LoVo (cell line): ENCODE measurements at regions not wholly inside any gene's neighbourhood (a gene's known extent, or its start where the extent isn't known, plus 50 kb on each side); places are given as distances from the start of the nearest gene placed in this dataset.

Experiments used
- DNase-seq: peaks from one replicate; pipeline ENCODE4 v3.0.0-alpha.2; 2016; ENCODE audit warnings: low spot score

- no peak for DNase-seq
Observed at GRCh38 chr3:181764544-181764943, 52.8 kb downstream of the SOX2 start.

- no peak for DNase-seq
Observed at GRCh38 chr3:181770296-181770695, 58.6 kb downstream of the SOX2 start.

GRCh38 chr3:181771120-181771519, 59.4 kb downstream of the SOX2 start:
- DNase-seq, result no peak

DNA sequence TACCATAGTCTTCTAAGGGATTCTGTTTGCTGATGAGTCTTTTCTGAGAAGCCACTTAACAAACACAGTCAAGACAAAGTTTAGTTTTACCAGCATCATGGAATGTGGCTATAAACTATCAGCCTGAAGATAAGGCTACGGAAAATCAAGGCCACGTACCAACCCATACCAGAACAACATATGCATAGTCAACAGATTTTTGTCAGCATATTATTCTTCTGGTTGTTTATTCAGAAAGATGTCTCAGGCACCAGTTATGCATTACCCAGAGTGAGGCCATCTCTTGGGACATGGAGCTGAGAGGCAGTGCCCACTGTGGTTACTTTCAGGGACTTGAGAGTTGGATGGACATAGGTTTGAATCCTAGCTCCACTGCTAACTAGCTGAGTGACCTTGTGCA, 60.4 kb downstream of the SOX2 start:
- DNase-seq, result no peak

DNA sequence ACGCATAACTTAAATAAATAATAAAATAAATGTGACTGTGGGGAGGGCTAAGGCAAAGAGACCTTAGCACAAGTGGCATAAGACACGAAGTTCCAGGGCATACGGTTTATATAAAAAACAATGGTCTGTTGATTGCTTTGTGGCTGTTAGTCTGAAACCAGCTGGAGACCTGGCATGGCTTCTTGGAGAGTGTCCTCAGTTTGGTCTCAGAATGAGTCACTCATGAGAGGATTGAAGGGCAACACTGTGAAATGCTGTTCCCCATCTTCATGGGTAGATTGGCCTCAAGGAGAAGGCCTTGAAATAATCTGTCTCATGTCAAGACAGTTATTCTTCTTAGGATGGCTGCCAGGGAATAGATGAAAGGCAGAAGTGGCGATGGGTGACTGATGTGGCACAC, 62.2 kb downstream of the SOX2 start:
- no peak for DNase-seq

DNA sequence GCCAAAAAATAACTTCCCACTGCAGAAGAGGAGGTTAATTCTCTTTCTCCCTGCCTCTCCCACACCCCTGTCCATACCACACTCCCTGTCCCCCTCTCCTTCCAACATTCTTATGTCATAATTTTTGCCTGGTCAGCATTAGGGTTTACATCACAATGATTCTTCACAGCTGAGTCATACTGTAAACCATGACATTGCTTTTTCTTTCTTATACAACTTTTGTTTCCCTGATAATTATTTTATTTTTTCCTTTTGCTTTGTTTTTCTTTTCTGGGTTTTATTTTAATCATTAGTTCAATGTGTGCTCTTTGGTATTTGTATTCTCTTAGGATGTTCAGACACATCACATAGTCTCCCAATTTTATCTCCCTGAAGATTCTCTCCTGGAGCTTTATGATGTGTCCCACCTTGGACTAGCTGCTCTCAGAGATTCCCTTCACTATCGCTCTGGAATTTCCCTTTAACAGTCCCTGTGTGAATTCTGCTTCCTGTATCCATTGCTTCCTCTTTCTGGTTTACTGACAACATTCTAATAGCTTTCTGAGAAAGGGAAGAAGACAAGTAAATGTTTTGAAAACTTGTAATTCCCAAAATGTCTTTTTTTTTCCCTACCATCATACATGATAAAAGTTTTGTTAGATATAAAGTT, 70.7 kb downstream of the SOX2 start:
- no peak for DNase-seq

GRCh38 chr3:181790561-181790960, 78.8 kb downstream of the SOX2 start:
- no peak for DNase-seq

DNA sequence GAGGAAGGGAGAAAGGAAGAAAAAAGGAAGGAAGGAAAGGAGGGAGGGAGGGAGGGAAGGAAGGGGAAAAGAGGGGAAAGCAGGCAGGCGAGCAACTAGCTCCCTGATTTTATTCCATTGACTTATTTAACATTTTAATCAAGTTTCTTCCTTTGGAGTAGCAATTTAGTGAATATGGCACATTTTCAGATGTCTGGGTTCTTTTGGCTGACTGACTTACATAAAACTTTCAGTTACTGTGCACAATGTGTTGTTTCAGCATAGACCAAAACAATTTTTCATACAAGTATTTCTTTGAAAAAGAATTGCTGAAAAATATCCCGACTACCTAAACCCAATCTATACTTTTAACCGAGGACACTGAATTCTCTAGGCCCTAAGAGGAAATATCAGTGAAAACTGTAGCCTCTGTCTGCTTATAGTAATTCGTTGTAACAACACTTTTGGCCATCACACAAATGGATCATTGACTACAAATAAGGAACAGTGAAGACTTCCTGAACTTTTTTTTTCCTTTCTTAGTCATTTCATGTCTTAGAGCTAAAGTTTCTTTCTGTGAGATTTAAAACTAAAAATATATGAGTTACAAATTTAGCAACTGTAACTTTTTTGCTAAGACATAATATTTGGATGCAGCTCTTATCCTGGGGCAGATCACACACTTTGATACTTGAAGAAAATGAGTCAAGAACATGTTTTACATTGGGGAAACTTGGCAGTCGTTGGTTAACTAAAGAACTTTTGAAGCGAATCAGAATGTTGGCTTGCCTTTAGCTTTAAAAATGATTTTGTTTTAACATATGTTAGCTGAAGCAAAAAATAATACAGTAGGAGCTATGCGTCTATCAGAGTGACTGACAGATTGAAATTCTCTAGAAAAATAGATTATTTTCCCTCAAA, 79.6 kb downstream of the SOX2 start:
- DNase-seq, result no peak

DNA sequence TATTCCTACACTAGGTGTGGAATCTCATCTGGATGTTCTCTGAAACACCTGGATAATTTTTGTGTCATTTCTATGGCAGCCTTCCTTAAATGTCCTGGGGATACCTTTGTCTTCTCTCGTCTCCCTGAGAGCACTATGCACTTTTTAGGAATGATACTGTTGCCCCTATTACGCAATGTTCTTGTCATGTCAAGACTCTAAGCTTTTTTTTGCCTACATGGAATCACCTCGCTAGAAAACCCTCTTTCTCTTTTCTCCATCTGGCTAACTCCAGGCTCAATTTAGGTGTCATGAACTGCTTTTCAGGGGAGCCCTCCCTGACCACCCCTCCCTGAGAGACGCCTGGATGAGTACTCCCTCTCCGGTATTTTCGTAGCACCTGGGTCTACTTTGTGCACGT, 81.3 kb downstream of the SOX2 start:
- no peak for DNase-seq

- no peak for DNase-seq
Observed at GRCh38 chr3:181794011-181794790, 82.5 kb downstream of the SOX2 start.

GRCh38 chr3:181796641-181797040, 84.9 kb downstream of the SOX2 start:
- DNase-seq, result no peak

GRCh38 chr3:181797431-181797830, 85.7 kb downstream of the SOX2 start:
- no peak for DNase-seq

DNA sequence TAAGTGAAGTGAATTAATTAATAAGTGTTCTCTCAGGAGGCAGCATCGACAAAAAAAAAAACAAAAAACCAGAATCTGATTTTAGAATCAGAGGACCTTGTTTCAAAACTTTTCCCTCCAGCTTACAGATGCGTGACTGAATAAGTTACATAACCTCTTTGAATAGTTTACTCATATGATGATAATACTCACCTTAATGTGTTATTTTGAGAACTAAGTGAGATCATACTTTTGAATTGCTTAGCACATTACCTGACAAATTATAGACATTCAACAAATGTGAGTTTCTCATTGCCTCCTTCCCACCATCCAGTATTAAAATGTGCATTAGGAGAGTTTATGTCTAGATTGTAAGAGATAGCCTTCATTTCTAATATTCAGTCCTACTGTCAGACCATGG, 94.0 kb downstream of the SOX2 start:
- DNase-seq, result no peak

DNA sequence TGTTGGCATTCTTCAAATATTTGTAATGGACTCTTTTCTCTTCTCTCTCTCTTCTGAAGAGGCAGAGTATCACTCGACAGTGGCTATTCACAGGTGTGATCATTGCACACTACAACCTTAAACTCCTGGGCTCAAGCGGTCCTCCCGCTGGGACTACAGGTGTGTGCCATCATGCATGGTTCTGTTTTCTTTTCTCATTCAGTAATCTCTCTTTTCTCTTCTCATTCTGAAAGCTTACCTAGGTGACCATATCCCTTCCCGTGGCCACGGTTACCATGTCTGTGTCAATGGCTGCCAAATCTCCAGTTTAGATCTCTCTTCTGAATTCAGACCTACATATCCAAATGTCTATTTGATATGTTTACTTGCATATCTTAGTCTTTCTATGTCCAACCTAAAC, 96.3 kb downstream of the SOX2 start:
- no peak for DNase-seq

DNA sequence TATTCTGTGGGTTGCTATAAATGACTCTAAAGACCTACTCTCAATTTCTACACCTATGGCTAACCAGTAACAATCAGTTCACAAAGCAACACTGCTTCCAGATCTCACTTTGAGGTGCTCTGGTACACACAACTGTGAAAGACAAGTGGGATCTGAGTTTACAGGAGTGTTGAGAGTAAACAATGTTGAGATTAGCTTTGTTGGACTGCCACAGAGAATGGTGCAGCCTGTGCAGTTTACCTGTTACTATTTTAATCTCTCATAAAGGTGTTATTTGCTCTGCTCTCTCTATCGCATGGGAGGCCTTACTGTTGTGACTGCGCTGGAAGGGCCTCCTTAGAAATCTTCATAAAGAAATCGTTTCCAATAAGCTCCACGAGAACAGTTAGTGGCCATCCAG, 112.0 kb downstream of the SOX2 start:
- no peak for DNase-seq

GRCh38 chr3:181824961-181825360, 113.2 kb downstream of the SOX2 start:
- DNase-seq, result no peak

GRCh38 chr3:181839039-181839915, 127.6 kb downstream of the SOX2 start:
- DNase-seq, result no peak

DNA sequence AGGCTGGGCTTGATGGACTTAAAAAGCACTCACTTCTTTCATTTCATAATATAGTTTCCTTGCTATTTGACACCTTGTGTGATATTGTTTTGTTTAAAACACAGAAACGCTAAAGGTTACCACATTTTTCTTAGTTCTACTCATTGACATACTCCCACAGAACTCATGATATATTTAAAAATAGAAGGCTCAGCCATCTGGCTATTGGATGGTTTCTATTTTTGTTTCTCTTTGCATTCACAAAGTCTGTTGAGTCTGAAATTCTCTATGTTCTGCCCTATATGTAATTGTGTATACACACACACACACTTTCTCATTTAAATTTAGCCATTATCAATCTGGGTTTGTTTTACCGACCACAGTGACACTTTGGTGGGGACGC, 128.2 kb downstream of the SOX2 start:
- no peak for DNase-seq

GRCh38 chr3:181844211-181844610, 132.5 kb downstream of the SOX2 start:
- DNase-seq, result no peak

GRCh38 chr3:181847276-181847675, 135.6 kb downstream of the SOX2 start:
- DNase-seq, result no peak

DNA sequence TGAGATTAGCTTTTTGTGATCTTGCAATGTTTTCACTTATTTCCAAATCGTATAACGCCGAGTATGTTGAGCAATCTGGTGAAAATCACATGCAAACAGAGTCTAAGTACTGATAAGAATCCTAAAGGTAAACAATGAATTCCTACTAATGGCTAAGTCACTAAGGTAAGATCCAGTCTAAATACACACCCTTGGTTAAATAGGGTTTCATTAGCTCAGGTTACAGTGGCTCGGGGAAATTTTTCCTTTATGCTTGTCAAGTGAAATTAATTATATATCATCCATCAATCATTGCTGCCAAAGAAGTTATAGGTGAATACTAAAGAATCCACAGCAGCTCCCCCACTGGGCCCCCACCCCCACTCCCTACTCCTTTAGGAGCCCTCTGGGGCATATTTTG, 139.3 kb downstream of the SOX2 start:
- peak; percentile 17 for DNase-seq

DNA sequence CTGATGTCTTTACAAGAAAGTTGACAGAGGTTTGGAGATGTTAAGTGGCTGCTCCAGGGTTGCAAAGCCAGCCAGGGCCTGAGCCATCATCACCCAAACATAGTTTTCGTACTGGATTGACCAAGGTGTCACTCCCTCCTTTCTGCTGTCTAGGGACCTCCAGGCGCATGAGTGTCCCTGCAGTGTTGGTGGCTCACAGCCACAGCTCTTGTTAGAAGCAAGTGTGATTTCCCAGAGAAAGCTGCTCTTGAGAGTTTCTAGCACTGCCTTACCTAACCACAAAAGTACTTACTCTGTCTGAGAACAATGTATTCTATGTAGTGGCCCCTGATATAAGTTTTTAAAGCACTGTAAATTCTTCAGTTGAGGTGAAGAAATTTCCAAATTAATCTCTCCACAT, 144.1 kb downstream of the SOX2 start:
- no peak for DNase-seq
